ENCODE measurements at regions not wholly inside any gene's neighbourhood (a gene's known extent, or its start where the extent isn't known, plus 50 kb on each side); places are given as distances from the start of the nearest gene placed in this dataset.
"Not testable (repeated sequence)": the region's sequence is repeated elsewhere in the genome, so short reads cannot be mapped to it uniquely, and the experiment has no call there.

GRCh38 chr1:147050654-147051053, 112.5 kb downstream of the NBPF12 start:
- no peak for DNase-seq (ENCODE audit: low spot score)
- no peak overlapping the region for H3K27ac Mint-ChIP-seq
- ChIA-PET CTCF (no interaction called here), POLR2A (no interaction called here)
- peaks cover 6% of the 10 kb centered on the region; the same call in 1 of the 2 replicates for H3K4me1 Mint-ChIP-seq
- no peaks in the 10 kb centered on the region for H3K27me3 Mint-ChIP-seq (ENCODE audit: low read depth)
- no peak for ATAC-seq
- TF ChIP-seq, protein P1, sequence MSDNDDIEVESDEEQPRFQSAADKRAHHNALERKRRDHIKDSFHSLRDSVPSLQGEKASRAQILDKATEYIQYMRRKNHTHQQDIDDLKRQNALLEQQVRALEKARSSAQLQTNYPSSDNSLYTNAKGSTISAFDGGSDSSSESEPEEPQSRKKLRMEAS (CRISPR knock-in tag; IDR thresholded peaks at IDR 0.05) = no peak
- TF ChIP-seq HMGA2 (CRISPR knock-in tag; IDR thresholded peaks at IDR 0.05) (no peak), NFYB (CRISPR knock-in tag; conservative IDR thresholded peaks at IDR 0.05; ENCODE audit: low read depth) (no peak), PRDM15 (CRISPR knock-in tag; IDR thresholded peaks at IDR 0.05) (no peak), ZNF671 (CRISPR knock-in tag; IDR thresholded peaks at IDR 0.05) (no peak), PREB (CRISPR knock-in tag; IDR thresholded peaks at IDR 0.05; ENCODE audit: borderline replicate concordance) (no peak), ETV6 (CRISPR knock-in tag; IDR thresholded peaks at IDR 0.05) (no peak)
- TF ChIP-seq, protein P2, sequence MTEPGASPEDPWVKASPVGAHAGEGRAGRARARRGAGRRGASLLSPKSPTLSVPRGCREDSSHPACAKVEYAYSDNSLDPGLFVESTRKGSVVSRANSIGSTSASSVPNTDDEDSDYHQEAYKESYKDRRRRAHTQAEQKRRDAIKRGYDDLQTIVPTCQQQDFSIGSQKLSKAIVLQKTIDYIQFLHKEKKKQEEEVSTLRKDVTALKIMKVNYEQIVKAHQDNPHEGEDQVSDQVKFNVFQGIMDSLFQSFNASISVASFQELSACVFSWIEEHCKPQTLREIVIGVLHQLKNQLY (CRISPR knock-in tag; IDR thresholded peaks at IDR 0.05) = no peak
- no peaks in the 10 kb centered on the region for H3K9me3 Mint-ChIP-seq
- H3K36me3 Mint-ChIP-seq = no peaks in the 10 kb centered on the region
- H3K4me3 Mint-ChIP-seq = no peak overlapping the region

DNA sequence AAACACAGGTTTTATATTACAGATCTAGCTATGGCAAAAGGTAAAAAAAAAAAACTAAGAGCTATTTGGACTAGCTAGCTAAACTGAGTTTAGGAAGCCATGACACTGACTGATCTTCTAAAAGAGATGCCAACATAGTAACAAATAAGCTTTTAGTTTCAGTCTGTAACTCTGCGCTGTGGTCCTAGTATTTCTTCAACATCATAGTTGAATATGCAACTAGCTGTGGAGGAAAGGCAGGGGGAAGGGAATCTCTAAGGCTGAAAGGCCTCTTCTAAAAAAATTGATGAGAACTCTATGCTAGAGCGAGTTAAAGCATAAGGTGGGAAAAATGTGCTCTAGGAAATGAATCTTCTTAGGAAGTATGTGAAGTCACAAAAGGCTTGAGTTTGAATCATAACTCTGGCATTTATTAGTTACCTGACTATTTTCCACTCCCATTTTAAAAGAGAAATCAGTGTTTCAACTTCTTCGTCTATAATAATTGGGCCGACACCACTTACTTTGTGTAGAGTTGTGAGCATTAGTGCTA, 108.8 kb downstream of the NBPF12 start:
- H3K36me3 Mint-ChIP-seq; H3K27ac Mint-ChIP-seq; POLR2A ChIA-PET; ATAC-seq; H3K4me1 Mint-ChIP-seq; H3K27me3 Mint-ChIP-seq (ENCODE audit: low read depth); DNase-seq (ENCODE audit: low spot score); CTCF ChIA-PET; H3K9me3 Mint-ChIP-seq; H3K4me3 Mint-ChIP-seq: not testable (repeated sequence)

GRCh38 chr1:147046189-147046862, 108.2 kb downstream of the NBPF12 start:
- H3K4me3 Mint-ChIP-seq = no peak overlapping the region
- no peak overlapping the region for H3K27ac Mint-ChIP-seq
- no peaks in the 10 kb centered on the region for H3K36me3 Mint-ChIP-seq
- ATAC-seq (no peak), DNase-seq (ENCODE audit: low spot score) (no peak)
- ChIA-PET CTCF (no interaction called here), POLR2A (no interaction called here)
- no peaks in the 10 kb centered on the region for H3K9me3 Mint-ChIP-seq
- H3K4me1 Mint-ChIP-seq = no peaks in the 10 kb centered on the region
- H3K27me3 Mint-ChIP-seq (ENCODE audit: low read depth) = peaks cover 5% of the 10 kb centered on the region; the same call in 1 of the 2 replicates
- TF ChIP-seq TEAD4 (CRISPR knock-in tag; IDR thresholded peaks at IDR 0.05) (no peak), ATF1 (CRISPR knock-in tag; IDR thresholded peaks at IDR 0.05) (no peak), ZBTB21 (CRISPR knock-in tag; IDR thresholded peaks at IDR 0.05; ENCODE audit: borderline replicate concordance) (no peak), ATF2 (CRISPR knock-in tag; IDR thresholded peaks at IDR 0.05; ENCODE audit: borderline replicate concordance, low read depth) (no peak), ZNF416 (CRISPR knock-in tag; IDR thresholded peaks at IDR 0.05) (no peak)
